ENCODE measurements at regions not wholly inside any gene's neighbourhood (a gene's known extent, or its start where the extent isn't known, plus 50 kb on each side); places are given as distances from the start of the nearest gene placed in this dataset.

- WGBS: 77% methylated on average over 6 of the region's 6 CpGs
- H3K36me3 ChIP-seq (ENCODE audit: control insufficient read depth in 4 of 4, insufficient read depth in 3 of 4, low read depth in 1 of 4, low read length in 3 of 4): no peaks in the 10 kb centered on the region
- no peaks in the 10 kb centered on the region for H3K4me1 ChIP-seq (ENCODE audit: control insufficient read depth in 4 of 4, insufficient read depth in 4 of 4, low read length in 3 of 4)
- no peaks in the 10 kb centered on the region for H3K27me3 ChIP-seq (ENCODE audit: control insufficient read depth in 4 of 4, insufficient read depth in 4 of 4, low read length in 3 of 4)
- no peaks in the 10 kb centered on the region for H3K9me3 ChIP-seq (ENCODE audit: control insufficient read depth in 4 of 4, low read length in 3 of 4)
- no peak overlapping the region for H3K9ac ChIP-seq (ENCODE audit: low read depth in 1 of 2, low read length in 2 of 2)
- TF ChIP-seq TAF1 (conservative IDR thresholded peaks at IDR 0.05) (no peak), HNF4A (conservative IDR thresholded peaks at IDR 0.05) (no peak), GABPA (IDR thresholded peaks at IDR 0.05 in 1 of 2, conservative IDR thresholded peaks at IDR 0.05 in 1 of 2) (no peak), EGR1 (IDR thresholded peaks at IDR 0.05; ENCODE audit: low read depth in 2 of 2) (no peak), NR2F2 (IDR thresholded peaks at IDR 0.05) (no peak), FOXA2 (IDR thresholded peaks at IDR 0.05) (no peak), RXRA (IDR thresholded peaks at IDR 0.05) (no peak), YY1 (IDR thresholded peaks at IDR 0.05) (no peak), JUND (IDR thresholded peaks at IDR 0.05) (no peak), FOXA1 (IDR thresholded peaks at IDR 0.05) (no peak), HNF4G (IDR thresholded peaks at IDR 0.05) (no peak), SP1 (IDR thresholded peaks at IDR 0.05) (no peak), RAD21 (IDR thresholded peaks at IDR 0.05) (no peak)
- DNase-seq (ENCODE audit: low spot score): no peak
- H3K27ac ChIP-seq (ENCODE audit: low read depth in 1 of 2, low read length in 2 of 2): no peak overlapping the region
- H3K4me3 ChIP-seq (ENCODE audit: low read depth in 1 of 3, low read length in 3 of 3): no peak overlapping the region
Measured at GRCh38 chr18:68429111-68429510, 285.8 kb downstream of the TMX3 start.

DNA sequence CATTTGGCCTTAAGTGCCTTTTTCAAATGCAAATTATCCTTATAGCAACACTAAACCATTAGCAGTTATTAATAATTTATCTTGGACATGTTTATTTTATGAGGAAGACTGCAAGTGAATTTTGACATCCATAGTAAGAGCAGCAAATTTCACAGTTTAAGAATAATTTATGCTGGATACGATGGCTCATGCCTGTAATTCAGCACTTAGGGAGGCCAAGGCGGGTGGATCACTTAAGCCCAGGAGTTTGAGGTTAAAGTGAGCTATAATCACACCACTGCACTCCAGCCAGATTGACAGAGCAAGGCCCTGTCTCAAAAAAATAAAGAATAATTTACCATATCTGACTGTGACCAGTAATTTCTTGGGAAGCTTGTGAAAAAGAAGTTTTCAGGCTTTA is 286.2 kb downstream of the TMX3 start:
- DNase-seq (ENCODE audit: low spot score): no peak
- Histone ChIP-seq H3K4me1 (ENCODE audit: control insufficient read depth in 4 of 4, insufficient read depth in 4 of 4, low read length in 3 of 4) (no peaks in the 10 kb centered on the region), H3K27me3 (ENCODE audit: control insufficient read depth in 4 of 4, insufficient read depth in 4 of 4, low read length in 3 of 4) (no peaks in the 10 kb centered on the region), H3K27ac (ENCODE audit: low read depth in 1 of 2, low read length in 2 of 2) (no peak overlapping the region), H3K4me3 (ENCODE audit: low read depth in 1 of 3, low read length in 3 of 3) (no peak overlapping the region), H3K9ac (ENCODE audit: low read depth in 1 of 2, low read length in 2 of 2) (no peak overlapping the region), H3K9me3 (ENCODE audit: control insufficient read depth in 4 of 4, low read length in 3 of 4) (no peaks in the 10 kb centered on the region), H3K36me3 (ENCODE audit: control insufficient read depth in 4 of 4, insufficient read depth in 3 of 4, low read depth in 1 of 4, low read length in 3 of 4) (no peaks in the 10 kb centered on the region)
- no peak for TF ChIP-seq NR2F2 (IDR thresholded peaks at IDR 0.05)
- no peak for TF ChIP-seq HNF4A (conservative IDR thresholded peaks at IDR 0.05)
- TF ChIP-seq SP1 (IDR thresholded peaks at IDR 0.05): no peak
- TF ChIP-seq RXRA (IDR thresholded peaks at IDR 0.05): no peak
- TF ChIP-seq GABPA (IDR thresholded peaks at IDR 0.05 in 1 of 2, conservative IDR thresholded peaks at IDR 0.05 in 1 of 2): no peak
- TF ChIP-seq, protein P1, sequence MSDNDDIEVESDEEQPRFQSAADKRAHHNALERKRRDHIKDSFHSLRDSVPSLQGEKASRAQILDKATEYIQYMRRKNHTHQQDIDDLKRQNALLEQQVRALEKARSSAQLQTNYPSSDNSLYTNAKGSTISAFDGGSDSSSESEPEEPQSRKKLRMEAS (IDR thresholded peaks at IDR 0.05): no peak
- TF ChIP-seq, protein P2, sequence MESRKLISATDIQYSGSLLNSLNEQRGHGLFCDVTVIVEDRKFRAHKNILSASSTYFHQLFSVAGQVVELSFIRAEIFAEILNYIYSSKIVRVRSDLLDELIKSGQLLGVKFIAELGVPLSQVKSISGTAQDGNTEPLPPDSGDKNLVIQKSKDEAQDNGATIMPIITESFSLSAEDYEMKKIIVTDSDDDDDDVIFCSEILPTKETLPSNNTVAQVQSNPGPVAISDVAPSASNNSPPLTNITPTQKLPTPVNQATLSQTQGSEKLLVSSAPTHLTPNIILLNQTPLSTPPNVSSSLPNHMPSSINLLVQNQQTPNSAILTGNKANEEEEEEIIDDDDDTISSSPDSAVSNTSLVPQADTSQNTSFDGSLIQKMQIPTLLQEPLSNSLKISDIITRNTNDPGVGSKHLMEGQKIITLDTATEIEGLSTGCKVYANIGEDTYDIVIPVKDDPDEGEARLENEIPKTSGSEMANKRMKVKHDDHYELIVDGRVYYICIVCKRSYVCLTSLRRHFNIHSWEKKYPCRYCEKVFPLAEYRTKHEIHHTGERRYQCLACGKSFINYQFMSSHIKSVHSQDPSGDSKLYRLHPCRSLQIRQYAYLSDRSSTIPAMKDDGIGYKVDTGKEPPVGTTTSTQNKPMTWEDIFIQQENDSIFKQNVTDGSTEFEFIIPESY (IDR thresholded peaks at IDR 0.05): no peak
- TF ChIP-seq ATF3 (IDR thresholded peaks at IDR 0.05): no peak
- no peak for TF ChIP-seq EGR1 (IDR thresholded peaks at IDR 0.05; ENCODE audit: low read depth in 2 of 2)
- TF ChIP-seq FOXA2 (IDR thresholded peaks at IDR 0.05): no peak
- no peak for TF ChIP-seq HNF4G (IDR thresholded peaks at IDR 0.05)
- no peak for TF ChIP-seq TAF1 (conservative IDR thresholded peaks at IDR 0.05)
- TF ChIP-seq FOXA1 (IDR thresholded peaks at IDR 0.05): no peak
- TF ChIP-seq, protein P3, sequence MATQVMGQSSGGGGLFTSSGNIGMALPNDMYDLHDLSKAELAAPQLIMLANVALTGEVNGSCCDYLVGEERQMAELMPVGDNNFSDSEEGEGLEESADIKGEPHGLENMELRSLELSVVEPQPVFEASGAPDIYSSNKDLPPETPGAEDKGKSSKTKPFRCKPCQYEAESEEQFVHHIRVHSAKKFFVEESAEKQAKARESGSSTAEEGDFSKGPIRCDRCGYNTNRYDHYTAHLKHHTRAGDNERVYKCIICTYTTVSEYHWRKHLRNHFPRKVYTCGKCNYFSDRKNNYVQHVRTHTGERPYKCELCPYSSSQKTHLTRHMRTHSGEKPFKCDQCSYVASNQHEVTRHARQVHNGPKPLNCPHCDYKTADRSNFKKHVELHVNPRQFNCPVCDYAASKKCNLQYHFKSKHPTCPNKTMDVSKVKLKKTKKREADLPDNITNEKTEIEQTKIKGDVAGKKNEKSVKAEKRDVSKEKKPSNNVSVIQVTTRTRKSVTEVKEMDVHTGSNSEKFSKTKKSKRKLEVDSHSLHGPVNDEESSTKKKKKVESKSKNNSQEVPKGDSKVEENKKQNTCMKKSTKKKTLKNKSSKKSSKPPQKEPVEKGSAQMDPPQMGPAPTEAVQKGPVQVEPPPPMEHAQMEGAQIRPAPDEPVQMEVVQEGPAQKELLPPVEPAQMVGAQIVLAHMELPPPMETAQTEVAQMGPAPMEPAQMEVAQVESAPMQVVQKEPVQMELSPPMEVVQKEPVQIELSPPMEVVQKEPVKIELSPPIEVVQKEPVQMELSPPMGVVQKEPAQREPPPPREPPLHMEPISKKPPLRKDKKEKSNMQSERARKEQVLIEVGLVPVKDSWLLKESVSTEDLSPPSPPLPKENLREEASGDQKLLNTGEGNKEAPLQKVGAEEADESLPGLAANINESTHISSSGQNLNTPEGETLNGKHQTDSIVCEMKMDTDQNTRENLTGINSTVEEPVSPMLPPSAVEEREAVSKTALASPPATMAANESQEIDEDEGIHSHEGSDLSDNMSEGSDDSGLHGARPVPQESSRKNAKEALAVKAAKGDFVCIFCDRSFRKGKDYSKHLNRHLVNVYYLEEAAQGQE (IDR thresholded peaks at IDR 0.05): no peak
- 62% methylated on average over 2 of the region's 2 CpGs for WGBS

All from liver (tissue), 7 donors.